Neuronal stem cell (in vitro differentiated cells): ENCODE measurements at regions not wholly inside any gene's neighbourhood (a gene's known extent, or its start where the extent isn't known, plus 50 kb on each side); places are given as distances from the start of the nearest gene placed in this dataset.

ENCODE experiments used
- DNase-seq: peaks from one replicate; pipeline ENCODE4 v3.0.0-alpha.2; 2013; ENCODE audit warnings: low spot score
- H2AFZ ChIP-seq: one replicate; pipeline ENCODE4 v1.6.1; 2013; ENCODE audit warnings: mild to moderate bottlenecking, low read length, inconsistent platforms
- H2AK5ac ChIP-seq: 2 replicates; pipeline ENCODE4 v1.6.1; 2013; ENCODE audit warnings: low read depth, mild to moderate bottlenecking, inconsistent platforms, low read length, moderate library complexity, mixed read lengths
- H2BK120ac ChIP-seq: 2 replicates; pipeline ENCODE4 v1.6.1; 2013; ENCODE audit warnings: low read depth, mild to moderate bottlenecking, inconsistent platforms, low read length, moderate library complexity, mixed read lengths
- H2BK12ac ChIP-seq: one replicate; pipeline ENCODE4 v1.6.1; 2013; ENCODE audit warnings: low read length, inconsistent platforms
- H2BK15ac ChIP-seq: 2 replicates; pipeline ENCODE4 v1.6.1; 2013; ENCODE audit warnings: mild to moderate bottlenecking, low read length, inconsistent platforms, mixed read lengths
- H2BK5ac ChIP-seq: one replicate; pipeline ENCODE4 v1.6.1; 2013; ENCODE audit warnings: inconsistent platforms, mild to moderate bottlenecking, low read length, moderate library complexity
- H3K14ac ChIP-seq: one replicate; pipeline ENCODE4 v1.6.1; 2013; ENCODE audit warnings: low read length, inconsistent platforms
- H3K18ac ChIP-seq: 2 replicates; pipeline ENCODE4 v1.6.1; 2013; ENCODE audit warnings: low read length, inconsistent platforms
- H3K23ac ChIP-seq: 2 replicates; pipeline ENCODE4 v1.6.1; 2013; ENCODE audit warnings: low read depth, mild to moderate bottlenecking, mixed read lengths, low read length, inconsistent platforms; ENCODE audit not compliant: poor library complexity
- H3K27ac ChIP-seq: replicated peaks from 3 replicates; pipeline ENCODE4 v1.5.1; 2013; ENCODE audit warnings: low read length, inconsistent platforms
- H3K27me3 ChIP-seq, 3 experiments: 2 replicates each; pipeline ENCODE4 v1.6.1; 2013; ENCODE audit warnings: low read length in 3 of 3, mild to moderate bottlenecking in 2 of 3, inconsistent platforms in 1 of 3, low read depth in 1 of 3, mixed read lengths in 1 of 3, moderate library complexity in 1 of 3; ENCODE audit not compliant: control insufficient read depth in 3 of 3, insufficient read depth in 3 of 3
- H3K36me3 ChIP-seq, 2 donors: replicated peaks in 1 of 2; 2 replicates each; pipeline ENCODE4 v1.6.1; 2013; ENCODE audit warnings: low read length in 2 of 2; ENCODE audit not compliant: control insufficient read depth in 2 of 2, insufficient read depth in 2 of 2
- H3K4ac ChIP-seq: 2 replicates; pipeline ENCODE4 v1.6.1; 2013; ENCODE audit warnings: inconsistent platforms, mild to moderate bottlenecking, low read length, moderate library complexity
- H3K4me1 ChIP-seq, 2 donors: 1 replicate in 1 of 2; 2 replicates in 1 of 2; pipeline ENCODE4 v1.6.1; 2013; ENCODE audit warnings: low read length in 2 of 2, low read depth in 1 of 2; ENCODE audit not compliant: control insufficient read depth in 2 of 2, insufficient read depth in 1 of 2
- H3K4me2 ChIP-seq: one replicate; pipeline ENCODE4 v1.6.1; 2013; ENCODE audit warnings: mild to moderate bottlenecking, low read length, inconsistent platforms; ENCODE audit not compliant: insufficient read depth, poor library complexity, severe bottlenecking
- H3K4me3 ChIP-seq, 2 donors: 2 replicates each; pipeline ENCODE4 v1.5.1; 2013; ENCODE audit warnings: low read length in 2 of 2, mild to moderate bottlenecking in 2 of 2, inconsistent platforms in 1 of 2, moderate library complexity in 1 of 2
- H3K79me1 ChIP-seq: one replicate; pipeline ENCODE4 v1.6.1; 2013; ENCODE audit warnings: low read depth, mild to moderate bottlenecking, inconsistent platforms, low read length, moderate library complexity
- H3K9ac ChIP-seq: one replicate; pipeline ENCODE4 v1.6.1; 2013; ENCODE audit warnings: mild to moderate bottlenecking, low read depth, low read length, inconsistent platforms; ENCODE audit not compliant: poor library complexity
- H3K9me3 ChIP-seq, 2 donors: replicated peaks in 1 of 2; 2 replicates each; pipeline versions ENCODE3 to v1.6.1; 2013; ENCODE audit warnings: low read length in 2 of 2, mild to moderate bottlenecking in 2 of 2, inconsistent platforms in 1 of 2, low read depth in 1 of 2, mixed read lengths in 1 of 2, moderate library complexity in 1 of 2; ENCODE audit not compliant: control insufficient read depth in 2 of 2, insufficient read depth in 1 of 2
- H4K8ac ChIP-seq: one replicate; pipeline ENCODE4 v1.6.1; 2013; ENCODE audit warnings: low read depth, mild to moderate bottlenecking, inconsistent platforms, low read length, moderate library complexity
- H4K91ac ChIP-seq: one replicate; pipeline ENCODE4 v1.6.1; 2013; ENCODE audit warnings: low read length, low read depth, mild to moderate bottlenecking, inconsistent platforms; ENCODE audit not compliant: poor library complexity
- WGBS, 2 donors: extraction: QIAGEN DNeasy Blood & Tissue Kit; methylation state at CpG; one replicate each; pipeline ENCODE4 v1.1.7; 2013; ENCODE audit warnings: missing lambda C conversion rate in 2 of 2, mixed read lengths in 1 of 2; ENCODE audit not compliant: insufficient read length in 2 of 2, insufficient replicate concordance in 1 of 2; ENCODE audit errors: extremely low coverage in 2 of 2; 5-methylcytosine and 5-hydroxymethylcytosine counted together

- no peak overlapping the region for H3K27ac ChIP-seq
- H2BK12ac ChIP-seq: no peak overlapping the region
- no peaks in the 10 kb centered on the region for H3K9me3 ChIP-seq
- no peak overlapping the region for H4K91ac ChIP-seq
- H3K4me2 ChIP-seq: no peak overlapping the region
- H3K14ac ChIP-seq: no peak overlapping the region
- no peaks in the 10 kb centered on the region for H3K36me3 ChIP-seq
- no peaks in the 10 kb centered on the region for H3K4me1 ChIP-seq
- no peak overlapping the region for H3K4ac ChIP-seq
- DNase-seq: no peak
- no peak overlapping the region for H2BK5ac ChIP-seq
- H3K79me1 ChIP-seq: no peaks in the 10 kb centered on the region
- no peak overlapping the region for H2AFZ ChIP-seq
- H3K9ac ChIP-seq: no peak overlapping the region
- H2AK5ac ChIP-seq: no peak overlapping the region
- no peak overlapping the region for H4K8ac ChIP-seq
- no peak overlapping the region for H3K18ac ChIP-seq
- WGBS, 2 donors: no CpG with 5 or more reads among the region's 4 CpGs
- H3K27me3 ChIP-seq: no peaks in the 10 kb centered on the region
- H2BK15ac ChIP-seq: no peak overlapping the region
- no peak overlapping the region for H2BK120ac ChIP-seq
- H3K23ac ChIP-seq: no peak overlapping the region
- no peak overlapping the region for H3K4me3 ChIP-seq
Measured at GRCh38 chr18:67618061-67618460, 101.5 kb upstream of the DSEL start.

- Histone ChIP-seq H2AFZ (no peak overlapping the region), H3K18ac (no peak overlapping the region), H3K27me3 (no peaks in the 10 kb centered on the region), H3K4me2 (no peak overlapping the region), H2BK15ac (no peak overlapping the region), H3K27ac (no peak overlapping the region), H3K4me3 (no peak overlapping the region), H3K36me3 (no peaks in the 10 kb centered on the region), H4K91ac (no peak overlapping the region), H2BK5ac (no peak overlapping the region), H3K9ac (no peak overlapping the region), H3K23ac (no peak overlapping the region), H3K4me1 (no peaks in the 10 kb centered on the region), H4K8ac (no peak overlapping the region), H2BK120ac (no peak overlapping the region), H3K4ac (no peak overlapping the region), H3K79me1 (no peaks in the 10 kb centered on the region), H2BK12ac (no peak overlapping the region), H2AK5ac (no peak overlapping the region), H3K9me3 (no peaks in the 10 kb centered on the region), H3K14ac (no peak overlapping the region)
- WGBS, 2 donors: no CpG with 5 or more reads among the region's 3 CpGs
- no peak for DNase-seq
Measured at GRCh38 chr18:67615876-67616275, 99.4 kb upstream of the DSEL start.

GRCh38 chr18:67613731-67614130 is 97.2 kb upstream of the DSEL start:
- H2BK5ac ChIP-seq: no peak overlapping the region
- no peaks in the 10 kb centered on the region for H3K9me3 ChIP-seq
- H3K4me2 ChIP-seq: no peak overlapping the region
- no peak overlapping the region for H3K9ac ChIP-seq
- H3K14ac ChIP-seq: no peak overlapping the region
- H3K4me3 ChIP-seq: no peak overlapping the region
- no peaks in the 10 kb centered on the region for H3K27me3 ChIP-seq
- WGBS, 2 donors: no CpG with 5 or more reads among the region's 5 CpGs
- H4K91ac ChIP-seq: no peak overlapping the region
- no peak overlapping the region for H3K27ac ChIP-seq
- H3K4ac ChIP-seq: no peak overlapping the region
- no peaks in the 10 kb centered on the region for H3K79me1 ChIP-seq
- no peak overlapping the region for H2BK15ac ChIP-seq
- no peak overlapping the region for H2BK12ac ChIP-seq
- no peak for DNase-seq
- H3K23ac ChIP-seq: no peak overlapping the region
- no peaks in the 10 kb centered on the region for H3K36me3 ChIP-seq
- H3K18ac ChIP-seq: no peak overlapping the region
- no peak overlapping the region for H2BK120ac ChIP-seq
- no peak overlapping the region for H2AK5ac ChIP-seq
- no peak overlapping the region for H4K8ac ChIP-seq
- no peaks in the 10 kb centered on the region for H3K4me1 ChIP-seq
- no peak overlapping the region for H2AFZ ChIP-seq

GRCh38 chr18:67612281-67612680 is 95.8 kb upstream of the DSEL start:
- no peak for DNase-seq
- H3K9ac ChIP-seq: no peak overlapping the region
- no peak overlapping the region for H2BK5ac ChIP-seq
- H2AK5ac ChIP-seq: no peak overlapping the region
- H3K18ac ChIP-seq: no peak overlapping the region
- H2BK120ac ChIP-seq: no peak overlapping the region
- H2AFZ ChIP-seq: no peak overlapping the region
- H3K27me3 ChIP-seq: no peaks in the 10 kb centered on the region
- no peak overlapping the region for H2BK12ac ChIP-seq
- no peak overlapping the region for H2BK15ac ChIP-seq
- no peaks in the 10 kb centered on the region for H3K79me1 ChIP-seq
- H3K4ac ChIP-seq: no peak overlapping the region
- H3K4me2 ChIP-seq: no peak overlapping the region
- H3K4me1 ChIP-seq: no peaks in the 10 kb centered on the region
- H3K4me3 ChIP-seq: no peak overlapping the region
- H3K36me3 ChIP-seq: no peaks in the 10 kb centered on the region
- H3K27ac ChIP-seq: no peak overlapping the region
- H3K23ac ChIP-seq: no peak overlapping the region
- no peaks in the 10 kb centered on the region for H3K9me3 ChIP-seq
- H4K91ac ChIP-seq: no peak overlapping the region
- H3K14ac ChIP-seq: no peak overlapping the region
- no CpG with 5 or more reads among the region's 1 CpG for WGBS, 2 donors
- H4K8ac ChIP-seq: no peak overlapping the region
